Keratinocyte (primary cell): ENCODE measurements at regions not wholly inside any gene's neighbourhood (a gene's known extent, or its start where the extent isn't known, plus 50 kb on each side); places are given as distances from the start of the nearest gene placed in this dataset.

Experiments
- CTCF ChIP-seq, 3 experiments: IDR thresholded peaks in 1 of 3; conservative IDR thresholded peaks in 1 of 3; optimal IDR thresholded peaks in 1 of 3; 2 replicates in 2 of 3; 3 replicates in 1 of 3; pipeline versions ENCODE3 to v1.5.1; 2011; ENCODE audit warnings: low read length in 3 of 3, mild to moderate bottlenecking in 3 of 3, moderate library complexity in 2 of 3, control low read depth in 1 of 3, inconsistent platforms in 1 of 3; ENCODE audit not compliant: insufficient read depth in 2 of 3; ENCODE audit errors: extremely low read depth in 1 of 3
- EZH2 ChIP-seq: IDR thresholded peaks from one replicate; pipeline ENCODE4 v1.6.1; 2012; ENCODE audit warnings: inconsistent platforms, mild to moderate bottlenecking, low read length, moderate library complexity

DNA sequence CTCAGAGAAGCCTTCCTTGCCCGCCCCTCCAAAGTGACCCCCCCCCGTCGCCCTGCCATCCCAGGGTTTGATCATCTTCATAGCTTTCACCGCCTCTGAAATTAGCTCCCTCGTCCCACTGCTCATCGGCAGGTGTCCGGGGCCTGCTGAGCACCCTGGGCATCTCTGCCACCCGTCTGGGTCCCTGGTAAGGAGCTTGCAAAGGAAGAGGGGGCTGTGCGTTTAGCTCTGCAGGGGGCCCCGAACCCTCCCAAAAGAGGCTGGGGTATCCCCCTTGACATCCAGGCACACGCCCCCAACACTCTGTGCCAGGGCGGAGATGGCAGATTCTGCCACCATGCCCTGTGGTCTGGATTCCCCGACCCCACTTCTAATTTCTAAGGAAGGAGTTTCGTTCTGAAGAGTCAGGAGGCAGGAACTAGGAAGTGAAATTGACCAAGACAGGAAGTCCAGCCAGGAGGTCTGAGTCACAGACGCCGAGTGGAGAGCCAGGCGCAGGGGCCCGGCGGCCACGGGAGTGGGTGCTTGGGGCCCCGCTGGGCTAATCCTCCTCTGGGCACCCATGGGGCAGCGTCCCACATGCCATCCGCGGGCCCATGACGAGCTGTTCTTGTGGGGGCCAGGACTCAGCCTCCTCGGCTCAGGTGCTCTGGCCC lies 95.7 kb downstream of the RFLNA start:
- TF ChIP-seq CTCF (optimal IDR thresholded peaks at IDR 0.05 in 1 of 3, IDR thresholded peaks at IDR 0.05 in 1 of 3, conservative IDR thresholded peaks at IDR 0.05 in 1 of 3; ENCODE audit: extremely low read depth in 1 of 3, insufficient read depth in 2 of 3, low read length in 3 of 3): no peak
- no peak for TF ChIP-seq EZH2
